Karpas-422 (cell line): ENCODE measurements at regions not wholly inside any gene's neighbourhood (a gene's known extent, or its start where the extent isn't known, plus 50 kb on each side); places are given as distances from the start of the nearest gene placed in this dataset.

ENCODE experiments used
- DNase-seq: peaks from one replicate; pipeline ENCODE4 v3.0.0-alpha.2; 2015
- H2AFZ ChIP-seq: fragments of 200-600 bp; sonication (generic); 2 replicates; pipeline ENCODE4 v1.6.1; 2014; ENCODE audit warnings: antibody characterized with exemption, low read length, mixed read lengths
- H3K27ac ChIP-seq: fragments of 200-600 bp; sonication (generic); 2 replicates; pipeline ENCODE4 v1.5.1; 2014; ENCODE audit warnings: mild to moderate bottlenecking, low read length, moderate library complexity
- H3K27me3 ChIP-seq: fragments of 200-600 bp; sonication (generic); 2 replicates; pipeline ENCODE4 v1.6.1; 2014; ENCODE audit warnings: low read length, mixed read lengths
- H3K36me3 ChIP-seq: fragments of 200-600 bp; sonication (generic); 2 replicates; pipeline ENCODE4 v1.6.1; 2014; ENCODE audit warnings: low read length, mixed read lengths; ENCODE audit not compliant: insufficient read depth
- H3K4me1 ChIP-seq: fragments of 200-600 bp; sonication (generic); 2 replicates; pipeline ENCODE4 v1.6.1; 2014; ENCODE audit warnings: mild to moderate bottlenecking, low read length, mixed read lengths
- H3K4me2 ChIP-seq: fragments of 200-600 bp; sonication (generic); 2 replicates; pipeline ENCODE4 v1.6.1; 2014; ENCODE audit warnings: low read length, low read depth, mild to moderate bottlenecking; ENCODE audit not compliant: poor library complexity, severe bottlenecking
- H3K4me3 ChIP-seq: fragments of 200-600 bp; sonication (generic); 2 replicates; pipeline ENCODE4 v1.5.1; 2014; ENCODE audit warnings: mild to moderate bottlenecking, antibody characterized with exemption, low read length, mixed read lengths
- H3K79me2 ChIP-seq: fragments of 200-600 bp; sonication (generic); 2 replicates; pipeline ENCODE4 v1.6.1; 2014; ENCODE audit warnings: mild to moderate bottlenecking, low read length, mixed read lengths
- H3K9ac ChIP-seq: fragments of 200-600 bp; sonication (generic); 2 replicates; pipeline ENCODE4 v1.6.0; 2014; ENCODE audit warnings: low read length
- H3K9me2 ChIP-seq: fragments of 200-600 bp; sonication (generic), shearing (Covaris generic); replicated peaks from 2 replicates; pipeline ENCODE4 v1.6.0; 2014; ENCODE audit warnings: mild to moderate bottlenecking, low read length, moderate library complexity; ENCODE audit not compliant: insufficient read depth
- H3K9me3 ChIP-seq: fragments of 300-700, 200-600 bp; sonication (generic); 2 replicates; pipeline ENCODE4 v1.6.1; 2014; ENCODE audit warnings: low read length, mixed read lengths
- H4K20me1 ChIP-seq: fragments of 200-600 bp; sonication (generic); 2 replicates; pipeline ENCODE4 v1.6.1; 2014; ENCODE audit warnings: mild to moderate bottlenecking, antibody characterized with exemption, low read length, low read depth; ENCODE audit not compliant: insufficient read depth

DNA sequence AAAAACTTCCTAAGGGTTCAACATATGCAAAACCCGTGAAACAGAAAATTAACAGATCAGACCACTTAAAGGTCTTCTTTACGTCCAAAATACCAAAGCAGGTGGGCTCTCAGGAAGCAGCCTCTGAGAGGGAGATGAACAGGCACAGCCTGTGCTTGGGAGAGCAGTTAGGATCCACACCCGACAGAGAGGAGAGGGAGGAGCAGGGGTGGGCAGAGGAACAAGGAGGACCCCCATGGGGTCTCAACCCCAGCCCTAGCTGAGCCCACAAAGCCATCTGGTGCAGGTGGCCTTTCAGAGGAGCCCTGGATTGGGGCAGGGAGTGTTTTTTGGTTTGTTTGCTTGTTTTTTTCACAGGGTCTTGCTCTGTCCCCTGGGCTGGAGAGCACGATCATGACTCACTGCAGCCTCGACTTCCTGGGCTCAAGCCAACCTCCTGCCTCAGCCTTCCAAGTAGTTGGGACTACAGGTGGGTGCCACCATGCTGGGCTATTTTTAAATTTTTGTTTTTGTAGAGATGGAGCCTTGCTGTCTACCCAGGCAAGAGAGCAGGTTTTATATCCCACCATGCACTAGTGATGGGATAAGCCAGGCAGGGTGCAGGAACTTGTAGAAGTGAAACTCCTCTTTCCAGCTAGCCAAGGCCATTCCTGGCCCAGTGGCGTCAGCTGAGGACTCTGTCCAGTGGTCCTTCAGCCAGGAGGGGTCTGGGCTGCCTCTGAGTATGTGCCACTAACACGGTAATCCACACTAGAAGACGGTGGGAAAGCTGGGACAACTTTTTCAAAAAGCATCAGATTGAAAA lies 154.1 kb upstream of the HDAC4 start:
- Histone ChIP-seq H3K4me2 (no peak overlapping the region), H3K36me3 (no peaks in the 10 kb centered on the region), H3K27ac (no peak overlapping the region), H3K4me1 (no peaks in the 10 kb centered on the region), H4K20me1 (no peaks in the 10 kb centered on the region), H3K4me3 (no peak overlapping the region), H3K9me3 (no peaks in the 10 kb centered on the region), H3K79me2 (no peaks in the 10 kb centered on the region), H3K9me2 (no peaks in the 10 kb centered on the region), H3K27me3 (no peaks in the 10 kb centered on the region), H2AFZ (no peak overlapping the region), H3K9ac (no peak overlapping the region)
- DNase-seq = no peak

DNA sequence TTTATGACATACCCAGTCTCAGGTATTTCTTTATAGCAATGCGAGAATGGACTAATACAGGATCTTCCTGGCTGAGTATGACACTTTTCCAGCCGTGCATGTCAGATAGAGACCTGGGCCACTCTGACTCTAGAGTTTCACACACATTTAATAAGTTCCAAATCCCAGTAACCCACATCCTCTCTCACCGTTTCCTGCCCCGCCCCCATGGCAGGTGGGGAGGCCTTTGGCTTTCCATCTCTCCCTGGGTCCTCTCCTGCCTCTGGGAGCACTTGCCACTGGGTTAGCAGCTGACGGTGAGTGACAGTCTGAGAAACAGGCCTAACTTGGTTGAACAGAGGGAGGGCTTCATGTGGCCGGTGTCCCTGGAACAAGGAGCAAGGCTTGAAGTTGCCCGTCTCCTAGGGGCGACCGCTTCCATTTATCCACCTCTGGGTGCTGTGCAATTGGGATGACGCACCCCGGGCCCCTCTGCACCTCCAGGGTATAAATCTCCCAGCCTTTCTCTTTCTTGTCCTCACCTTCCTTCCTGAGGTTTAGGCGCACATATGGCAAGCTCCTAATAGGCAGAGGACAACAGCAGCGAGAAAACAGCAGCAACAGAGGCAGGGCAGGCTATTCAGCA lies 152.7 kb upstream of the HDAC4 start:
- Histone ChIP-seq H3K27ac (no peak overlapping the region), H3K4me1 (no peaks in the 10 kb centered on the region), H3K9me3 (no peaks in the 10 kb centered on the region), H3K9ac (no peak overlapping the region), H2AFZ (no peak overlapping the region), H3K36me3 (no peaks in the 10 kb centered on the region), H3K27me3 (no peaks in the 10 kb centered on the region), H4K20me1 (no peaks in the 10 kb centered on the region), H3K4me2 (no peak overlapping the region), H3K4me3 (no peak overlapping the region), H3K9me2 (no peaks in the 10 kb centered on the region), H3K79me2 (no peaks in the 10 kb centered on the region)
- DNase-seq = no peak

DNA sequence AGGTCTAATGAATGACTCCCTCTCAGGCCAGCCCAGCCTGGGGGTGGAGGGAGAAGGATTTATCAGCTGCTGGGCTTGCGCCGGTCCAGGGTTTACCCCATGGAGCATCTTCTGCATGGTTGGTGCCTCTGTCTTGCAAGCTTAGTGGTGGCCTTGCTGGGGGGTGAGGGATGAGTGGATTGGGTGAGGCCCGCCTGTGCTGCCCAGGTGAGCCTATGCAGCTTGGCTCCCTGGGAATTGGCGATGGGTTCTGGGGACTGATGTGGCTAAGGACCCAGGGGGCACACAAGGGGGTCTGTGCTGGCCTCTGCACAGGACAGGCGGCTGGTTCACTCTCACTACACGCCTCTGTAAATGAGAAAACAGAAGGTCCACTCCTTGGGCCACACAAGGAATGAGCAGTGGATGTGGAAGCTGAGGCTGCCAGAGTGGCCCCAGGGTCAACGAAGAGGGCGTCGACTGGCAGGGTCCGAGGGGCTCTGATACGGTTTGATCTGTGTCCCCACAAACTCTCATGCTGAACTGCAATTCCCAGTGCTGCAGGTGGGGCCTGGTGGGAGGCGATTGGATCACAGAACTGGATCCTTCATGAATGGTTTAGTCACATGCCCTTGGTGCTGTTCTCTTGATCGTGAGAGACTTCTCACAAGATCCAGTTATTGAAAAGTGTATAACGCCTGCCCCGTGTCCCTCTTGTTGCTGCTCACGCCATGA lies 151.6 kb upstream of the HDAC4 start:
- Histone ChIP-seq H3K27ac (no peak overlapping the region), H3K27me3 (no peaks in the 10 kb centered on the region), H2AFZ (no peak overlapping the region), H3K4me1 (no peaks in the 10 kb centered on the region), H3K4me3 (no peak overlapping the region), H3K36me3 (no peaks in the 10 kb centered on the region), H3K9ac (no peak overlapping the region), H3K4me2 (no peak overlapping the region), H3K79me2 (no peaks in the 10 kb centered on the region), H4K20me1 (no peaks in the 10 kb centered on the region), H3K9me3 (no peaks in the 10 kb centered on the region), H3K9me2 (no peaks in the 10 kb centered on the region)
- no peak for DNase-seq

DNA sequence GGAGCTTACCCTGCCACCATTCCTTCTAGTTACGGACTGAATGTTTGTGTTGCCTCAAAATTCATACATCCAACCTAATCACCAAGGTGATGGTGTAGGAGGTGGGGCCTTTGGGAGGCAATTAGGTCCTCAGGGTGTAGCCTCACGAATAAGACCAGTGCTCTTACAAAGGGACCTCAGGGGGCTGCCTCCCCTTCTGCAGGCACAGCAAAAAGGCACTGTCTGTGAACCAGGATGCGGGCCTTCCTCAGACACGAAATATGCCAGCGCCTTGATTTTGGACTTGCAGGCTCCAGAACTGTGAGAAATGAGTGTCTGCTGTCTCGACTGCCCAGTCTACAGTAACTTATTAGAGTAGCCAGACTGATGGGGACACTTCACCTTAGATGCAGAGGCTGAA lies 150.4 kb upstream of the HDAC4 start:
- Histone ChIP-seq H3K9me2 (no peaks in the 10 kb centered on the region), H3K9ac (no peak overlapping the region), H3K27me3 (no peaks in the 10 kb centered on the region), H3K79me2 (no peaks in the 10 kb centered on the region), H2AFZ (no peak overlapping the region), H3K27ac (no peak overlapping the region), H3K4me1 (no peaks in the 10 kb centered on the region), H3K4me3 (no peak overlapping the region), H4K20me1 (no peaks in the 10 kb centered on the region), H3K4me2 (no peak overlapping the region), H3K9me3 (no peaks in the 10 kb centered on the region), H3K36me3 (no peaks in the 10 kb centered on the region)
- no peak for DNase-seq

DNA sequence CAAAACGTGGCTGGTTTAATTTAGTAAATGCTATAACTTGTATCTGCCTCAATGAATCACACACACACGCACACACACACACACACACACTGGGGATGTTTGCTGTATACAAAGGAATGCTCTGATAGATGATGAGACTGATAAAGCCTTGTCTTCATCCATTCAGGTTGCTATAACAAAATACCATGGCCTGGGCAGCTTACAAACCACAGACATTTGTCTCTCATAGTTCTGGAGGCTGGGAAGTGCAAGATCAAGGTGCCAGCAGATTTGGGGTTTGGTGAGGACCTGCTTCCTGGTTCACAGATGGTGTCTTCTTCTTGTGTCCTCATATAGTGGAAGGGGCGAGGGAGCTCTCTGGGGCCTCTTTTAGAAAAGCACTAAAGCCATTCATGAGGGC lies 149.5 kb upstream of the HDAC4 start:
- H3K27ac ChIP-seq = no peak overlapping the region
- DNase-seq = no peak
- H3K9ac ChIP-seq = no peak overlapping the region
- no peaks in the 10 kb centered on the region for H3K9me3 ChIP-seq
- H3K4me2 ChIP-seq = no peak overlapping the region
- H3K27me3 ChIP-seq = no peaks in the 10 kb centered on the region
- no peaks in the 10 kb centered on the region for H4K20me1 ChIP-seq
- no peaks in the 10 kb centered on the region for H3K4me1 ChIP-seq
- no peak overlapping the region for H2AFZ ChIP-seq
- H3K4me3 ChIP-seq = no peak overlapping the region
- H3K9me2 ChIP-seq = no peaks in the 10 kb centered on the region
- H3K36me3 ChIP-seq = no peaks in the 10 kb centered on the region
- H3K79me2 ChIP-seq = no peaks in the 10 kb centered on the region

DNA sequence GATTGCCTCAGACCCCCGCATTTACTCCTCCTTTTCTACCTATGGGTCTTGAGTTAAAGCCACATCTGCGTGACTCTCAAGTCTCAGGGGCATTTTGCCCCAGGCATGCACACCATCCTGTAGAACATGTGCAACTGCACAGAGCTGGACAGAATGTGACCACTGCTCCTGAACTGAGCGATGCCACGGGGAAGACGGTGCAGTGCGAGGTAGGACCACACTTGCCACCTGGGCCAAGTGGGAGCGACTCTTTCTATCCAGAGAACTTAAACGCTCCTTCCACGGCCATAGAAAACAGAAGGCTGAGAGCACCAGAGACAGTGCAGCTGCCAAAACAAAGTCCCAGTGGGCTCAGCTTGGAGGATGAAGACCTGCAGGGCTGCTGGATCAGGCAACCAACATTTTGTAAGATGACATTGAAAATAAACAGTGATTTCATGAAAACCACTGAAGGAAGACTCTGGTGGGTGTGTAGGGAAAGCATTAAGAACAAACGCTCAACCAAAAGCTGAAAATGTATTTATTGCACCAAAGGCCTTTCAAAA lies 149.0 kb upstream of the HDAC4 start:
- Histone ChIP-seq H3K27ac (no peak overlapping the region), H3K9ac (no peak overlapping the region), H3K27me3 (no peaks in the 10 kb centered on the region), H3K4me1 (no peaks in the 10 kb centered on the region), H4K20me1 (no peaks in the 10 kb centered on the region), H3K4me2 (no peak overlapping the region), H3K36me3 (no peaks in the 10 kb centered on the region), H3K9me2 (no peaks in the 10 kb centered on the region), H3K9me3 (no peaks in the 10 kb centered on the region), H3K4me3 (no peak overlapping the region), H2AFZ (no peak overlapping the region), H3K79me2 (no peaks in the 10 kb centered on the region)
- DNase-seq = no peak

DNA sequence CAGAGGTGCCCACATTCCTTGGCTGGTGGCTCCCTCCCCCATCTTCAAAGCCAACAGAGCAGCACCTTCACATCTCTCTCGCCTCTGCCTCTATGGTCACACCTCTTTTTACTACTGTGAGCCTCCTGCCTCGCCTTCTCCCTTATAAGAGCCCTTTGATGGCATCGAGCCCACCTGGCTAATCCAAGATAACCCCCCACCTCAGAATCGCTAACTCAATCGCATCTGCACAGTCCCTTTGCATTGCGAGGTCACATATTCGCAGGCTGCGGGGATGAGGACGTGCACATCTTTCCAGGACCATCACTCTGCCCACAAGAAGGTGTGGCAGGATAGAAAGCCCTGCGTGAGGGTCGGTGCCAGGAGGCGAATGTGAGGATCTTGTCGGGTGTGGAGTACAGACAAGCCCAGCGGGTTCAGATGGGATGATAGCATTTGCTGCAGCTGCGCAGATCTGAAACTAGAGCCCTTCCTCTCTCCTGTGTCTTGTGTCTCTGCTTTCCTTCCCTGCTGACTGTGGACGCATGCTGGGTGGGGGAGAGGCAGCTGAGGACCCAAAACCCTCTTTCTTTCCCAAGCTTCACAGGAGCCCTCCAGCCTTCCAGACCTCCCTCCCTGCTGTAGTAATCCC lies 148.3 kb upstream of the HDAC4 start:
- no peak overlapping the region for H3K27ac ChIP-seq

DNA sequence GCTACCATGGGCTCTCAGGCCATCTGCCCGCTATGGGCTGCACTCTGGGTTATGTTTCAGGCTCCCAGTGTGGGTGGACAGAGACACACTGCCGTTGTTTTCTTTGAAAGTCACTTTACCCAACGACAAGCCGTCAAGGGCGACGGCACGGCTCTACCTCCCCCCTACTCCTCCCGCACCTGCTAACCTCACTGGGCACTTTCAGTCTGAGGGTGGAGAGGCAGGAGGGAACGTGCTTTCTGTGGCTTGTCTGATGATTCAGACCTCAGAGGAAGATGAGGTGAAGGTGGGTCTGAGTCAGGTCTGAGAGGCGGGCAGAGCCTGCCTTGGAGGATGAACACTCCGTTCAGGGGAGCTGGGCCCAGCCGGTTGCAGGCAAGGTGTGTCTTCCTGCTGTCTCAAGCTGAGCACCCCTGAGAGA lies 147.6 kb upstream of the HDAC4 start:
- Histone ChIP-seq H3K4me3 (no peak overlapping the region), H2AFZ (no peak overlapping the region), H4K20me1 (no peaks in the 10 kb centered on the region), H3K9me2 (no peaks in the 10 kb centered on the region), H3K4me1 (no peaks in the 10 kb centered on the region), H3K27me3 (no peaks in the 10 kb centered on the region), H3K4me2 (no peak overlapping the region), H3K79me2 (no peaks in the 10 kb centered on the region), H3K36me3 (no peaks in the 10 kb centered on the region), H3K9ac (no peak overlapping the region), H3K9me3 (no peaks in the 10 kb centered on the region), H3K27ac (no peak overlapping the region)
- no peak for DNase-seq

More for the DNA sequence above, 148.3 kb upstream of the HDAC4 start:
- no peaks in the 10 kb centered on the region for H3K79me2 ChIP-seq
- H2AFZ ChIP-seq = no peak overlapping the region
- H3K9ac ChIP-seq = no peak overlapping the region
- H4K20me1 ChIP-seq = no peaks in the 10 kb centered on the region
- no peaks in the 10 kb centered on the region for H3K36me3 ChIP-seq
- H3K4me3 ChIP-seq = no peak overlapping the region
- H3K27me3 ChIP-seq = no peaks in the 10 kb centered on the region
- no peak for DNase-seq
- H3K9me2 ChIP-seq = no peaks in the 10 kb centered on the region
- no peaks in the 10 kb centered on the region for H3K9me3 ChIP-seq
- H3K4me2 ChIP-seq = no peak overlapping the region
- no peaks in the 10 kb centered on the region for H3K4me1 ChIP-seq
